Central memory CD8-positive, alpha-beta T cell (primary cell): ENCODE measurements at regions not wholly inside any gene's neighbourhood (a gene's known extent, or its start where the extent isn't known, plus 50 kb on each side); places are given as distances from the start of the nearest gene placed in this dataset.

Source experiments
- ATAC-seq: fragments of 150-1000 bp; cut with Tn5 transposase; replicated peaks from 2 replicates; pipeline ENCODE4 v1.10.0; 2022; ENCODE audit warnings: mild to moderate bottlenecking, moderate FRiP score, moderate number of reproducible peaks; ENCODE audit not compliant: poor library complexity, severe bottlenecking; ENCODE audit errors: extremely low read depth
- DNase-seq, 2 donors: peaks; one replicate each; pipeline ENCODE4 v3.0.0; 2021; ENCODE audit warnings: low spot score in 2 of 2
- H3K27ac Mint-ChIP-seq: one replicate; pipeline ENCODE4 v1.8.0; 2022; ENCODE audit warnings: low read depth, mild to moderate bottlenecking, moderate library complexity, mixed read lengths
- H3K27me3 Mint-ChIP-seq: one replicate; pipeline ENCODE4 v1.8.0; 2022; ENCODE audit warnings: mixed read lengths
- H3K36me3 Mint-ChIP-seq: one replicate; pipeline ENCODE4 v1.8.0; 2022; ENCODE audit warnings: mild to moderate bottlenecking, moderate library complexity, mixed read lengths; ENCODE audit not compliant: insufficient read depth
- H3K4me1 Mint-ChIP-seq: one replicate; pipeline ENCODE4 v1.8.0; 2022; ENCODE audit warnings: mixed read lengths
- H3K4me3 Mint-ChIP-seq: one replicate; pipeline ENCODE4 v1.8.0; 2022; ENCODE audit warnings: mild to moderate bottlenecking, moderate library complexity, mixed read lengths
- H3K9me3 Mint-ChIP-seq: one replicate; pipeline ENCODE4 v1.8.0; 2022; ENCODE audit warnings: mixed read lengths

- no peak overlapping the region for H3K27ac Mint-ChIP-seq
- H3K9me3 Mint-ChIP-seq = no peaks in the 10 kb centered on the region
- H3K27me3 Mint-ChIP-seq = peaks cover 54% of the 10 kb centered on the region
- DNase-seq = no peak
- peaks cover 4% of the 10 kb centered on the region for H3K4me1 Mint-ChIP-seq
- no peak overlapping the region for H3K4me3 Mint-ChIP-seq
- no peak for ATAC-seq
- no peaks in the 10 kb centered on the region for H3K36me3 Mint-ChIP-seq
Observed at GRCh38 chr17:15130426-15130825, 134.7 kb downstream of the PMP22 start.

DNA sequence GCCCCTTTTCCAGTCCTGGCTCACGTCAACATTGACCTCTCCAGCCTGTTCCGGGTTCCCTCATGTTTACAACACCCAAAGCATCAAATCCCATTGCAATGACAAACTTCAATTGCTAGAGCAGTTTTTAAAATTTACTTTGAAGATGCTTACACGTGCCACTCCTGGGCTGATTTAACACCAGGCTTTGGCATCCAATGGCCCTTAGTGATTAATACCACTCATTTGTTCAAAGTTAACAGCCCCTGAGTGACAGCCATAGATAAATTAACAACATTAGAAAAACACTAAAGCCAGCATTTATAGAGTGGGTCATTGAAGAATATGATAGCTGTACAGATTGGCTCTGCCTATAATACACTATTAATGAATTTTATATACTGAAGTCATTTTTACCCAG is 135.1 kb downstream of the PMP22 start:
- H3K27ac Mint-ChIP-seq = no peak overlapping the region
- peaks cover 4% of the 10 kb centered on the region for H3K4me1 Mint-ChIP-seq
- H3K4me3 Mint-ChIP-seq = no peak overlapping the region
- peaks cover 54% of the 10 kb centered on the region for H3K27me3 Mint-ChIP-seq
- H3K9me3 Mint-ChIP-seq = no peaks in the 10 kb centered on the region
- ATAC-seq (no peak), DNase-seq (no peak)
- no peaks in the 10 kb centered on the region for H3K36me3 Mint-ChIP-seq

DNA sequence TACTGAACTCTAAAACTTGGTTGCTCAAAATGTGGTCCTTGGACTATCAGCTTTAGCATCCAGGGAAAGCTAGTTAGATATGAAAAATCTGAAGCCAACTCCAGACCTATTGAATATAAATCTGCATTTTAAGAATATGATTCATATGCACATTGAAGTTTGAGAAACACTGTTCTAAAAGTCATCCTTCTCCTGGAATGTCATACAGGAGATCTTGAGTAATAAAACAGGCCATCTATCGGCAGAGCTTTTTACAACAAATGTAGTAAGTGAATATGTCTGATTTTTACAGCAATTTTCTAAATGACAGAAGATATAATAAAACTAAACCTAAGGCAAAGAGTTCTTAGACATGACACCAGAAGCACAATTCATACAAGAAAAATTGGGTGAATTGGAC is 140.4 kb downstream of the PMP22 start:
- H3K27me3 Mint-ChIP-seq = peaks cover 45% of the 10 kb centered on the region

DNA sequence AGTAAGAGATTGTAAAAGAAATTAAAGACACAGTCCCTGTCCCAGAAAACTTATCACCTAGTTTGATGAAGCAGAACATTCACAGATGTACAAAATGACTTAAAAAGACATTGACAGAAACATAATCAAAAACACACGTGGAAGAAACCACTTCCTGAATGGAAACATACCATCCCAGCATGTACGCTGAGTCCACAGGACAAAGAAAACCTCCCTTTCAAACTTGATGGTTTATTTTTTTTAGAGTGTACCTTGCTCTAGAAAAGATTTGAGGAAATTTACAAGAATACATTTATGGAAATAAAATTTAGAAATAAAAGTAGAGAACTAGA is 140.9 kb downstream of the PMP22 start:
- no peak overlapping the region for H3K27ac Mint-ChIP-seq
- no peaks in the 10 kb centered on the region for H3K9me3 Mint-ChIP-seq
- ATAC-seq (no peak), DNase-seq (no peak)
- H3K4me3 Mint-ChIP-seq = no peak overlapping the region
- no peaks in the 10 kb centered on the region for H3K4me1 Mint-ChIP-seq
- peaks cover 45% of the 10 kb centered on the region for H3K27me3 Mint-ChIP-seq
- no peaks in the 10 kb centered on the region for H3K36me3 Mint-ChIP-seq

More for the DNA sequence above, 140.4 kb downstream of the PMP22 start:
- Mint-ChIP-seq H3K9me3 (no peaks in the 10 kb centered on the region), H3K36me3 (no peaks in the 10 kb centered on the region), H3K27ac (no peak overlapping the region), H3K4me1 (no peaks in the 10 kb centered on the region), H3K4me3 (no peak overlapping the region)
- no peak for ATAC-seq
- no peak for DNase-seq

DNA sequence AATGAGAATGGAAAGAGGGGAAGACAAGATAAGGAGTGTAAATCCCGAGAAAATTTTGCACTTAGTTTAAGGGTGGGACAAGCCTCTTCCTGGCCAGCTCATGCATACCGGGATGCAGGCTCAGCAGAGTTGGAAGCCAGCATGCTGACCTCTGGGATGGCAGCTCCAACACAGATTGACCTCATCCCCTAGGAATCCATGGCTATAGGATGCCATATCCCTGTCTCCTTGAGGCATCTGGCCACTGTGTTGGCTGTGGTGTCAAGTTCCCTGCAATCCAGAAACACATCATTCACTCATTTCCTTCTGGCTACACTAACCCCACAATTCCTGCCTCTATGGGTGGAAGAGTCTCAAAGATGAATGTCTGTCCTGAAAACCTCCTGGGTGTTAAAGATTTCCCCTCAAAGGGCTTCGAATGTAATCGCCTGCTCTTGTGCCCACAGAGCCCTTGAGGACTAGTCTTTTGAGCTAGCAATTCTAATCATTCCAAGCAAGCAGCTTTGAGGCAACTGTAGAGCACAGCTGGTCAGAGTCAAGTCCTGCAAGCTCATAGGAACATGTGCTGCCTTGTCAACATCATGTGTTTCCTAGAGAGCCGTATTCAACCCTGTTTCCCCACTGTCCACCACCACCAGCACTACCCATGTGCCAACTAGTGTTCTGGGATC is 141.4 kb downstream of the PMP22 start:
- DNase-seq (no peak), ATAC-seq (no peak)
- H3K36me3 Mint-ChIP-seq = no peaks in the 10 kb centered on the region
- H3K9me3 Mint-ChIP-seq = no peaks in the 10 kb centered on the region
- no peak overlapping the region for H3K27ac Mint-ChIP-seq
- H3K27me3 Mint-ChIP-seq = peaks cover 50% of the 10 kb centered on the region
- no peak overlapping the region for H3K4me3 Mint-ChIP-seq
- no peaks in the 10 kb centered on the region for H3K4me1 Mint-ChIP-seq

DNA sequence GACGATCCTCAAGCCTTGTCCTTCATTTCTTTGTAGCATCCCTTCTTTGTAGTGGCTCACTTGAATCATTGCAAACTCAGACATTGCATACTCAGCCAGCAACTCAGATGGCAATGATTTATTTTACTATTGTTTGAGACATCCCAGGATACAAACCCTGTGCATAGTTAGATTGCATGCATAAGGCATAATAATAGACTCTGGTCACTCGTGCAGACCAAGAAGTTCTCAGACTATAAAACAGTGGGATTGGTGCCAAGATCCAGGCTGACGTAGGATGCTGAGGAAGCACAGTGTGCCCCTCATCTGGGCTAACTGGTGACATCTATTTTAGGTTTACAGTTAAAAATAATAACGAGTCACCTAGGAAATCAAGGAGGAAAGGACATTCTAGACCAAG is 142.3 kb downstream of the PMP22 start:
- Mint-ChIP-seq H3K27ac (no peak overlapping the region), H3K36me3 (no peaks in the 10 kb centered on the region), H3K27me3 (peaks cover 53% of the 10 kb centered on the region), H3K9me3 (no peaks in the 10 kb centered on the region), H3K4me1 (no peaks in the 10 kb centered on the region), H3K4me3 (no peak overlapping the region)
- DNase-seq (no peak), ATAC-seq (no peak)

DNA sequence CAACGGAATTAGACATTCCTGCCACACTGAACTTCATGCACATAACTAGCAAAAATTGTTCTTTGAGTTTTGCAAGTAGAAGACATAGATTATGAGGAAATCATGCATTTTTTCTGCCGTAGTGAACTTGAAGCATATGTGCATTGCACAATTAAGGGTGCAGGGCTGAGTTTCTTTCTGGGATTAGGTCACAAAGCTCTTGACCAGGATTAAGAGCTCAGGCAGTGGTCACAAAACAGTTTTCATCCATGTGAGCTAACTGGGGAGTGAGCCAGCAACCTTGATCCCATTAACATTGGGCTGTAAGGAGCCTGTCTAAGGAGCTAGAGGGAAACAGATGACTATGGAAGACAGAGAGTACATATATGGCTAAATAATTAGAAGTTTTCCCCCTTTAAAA is 143.7 kb downstream of the PMP22 start:
- no peaks in the 10 kb centered on the region for H3K4me1 Mint-ChIP-seq
- ATAC-seq (no peak), DNase-seq (no peak)
- H3K36me3 Mint-ChIP-seq = no peaks in the 10 kb centered on the region
- peaks cover under 1% of the 10 kb centered on the region for H3K9me3 Mint-ChIP-seq
- H3K27ac Mint-ChIP-seq = no peak overlapping the region
- no peak overlapping the region for H3K4me3 Mint-ChIP-seq
- H3K27me3 Mint-ChIP-seq = peaks cover 60% of the 10 kb centered on the region

- H3K27me3 Mint-ChIP-seq = peaks cover 55% of the 10 kb centered on the region
- H3K9me3 Mint-ChIP-seq = peaks cover 7% of the 10 kb centered on the region
- no peak for ATAC-seq
- no peak overlapping the region for H3K4me3 Mint-ChIP-seq
- H3K4me1 Mint-ChIP-seq = no peaks in the 10 kb centered on the region
- H3K36me3 Mint-ChIP-seq = no peaks in the 10 kb centered on the region
- no peak for DNase-seq
- no peak overlapping the region for H3K27ac Mint-ChIP-seq
Observed at GRCh38 chr17:15119968-15120367, 145.2 kb downstream of the PMP22 start.

- no peak overlapping the region for H3K27ac Mint-ChIP-seq
- H3K4me1 Mint-ChIP-seq = no peaks in the 10 kb centered on the region
- peaks cover 7% of the 10 kb centered on the region for H3K9me3 Mint-ChIP-seq
- no peak for DNase-seq
- no peaks in the 10 kb centered on the region for H3K36me3 Mint-ChIP-seq
- no peak overlapping the region for H3K4me3 Mint-ChIP-seq
- ATAC-seq = no peak
- H3K27me3 Mint-ChIP-seq = peaks cover 35% of the 10 kb centered on the region
Observed at GRCh38 chr17:15117239-15117638, 147.9 kb downstream of the PMP22 start.

DNA sequence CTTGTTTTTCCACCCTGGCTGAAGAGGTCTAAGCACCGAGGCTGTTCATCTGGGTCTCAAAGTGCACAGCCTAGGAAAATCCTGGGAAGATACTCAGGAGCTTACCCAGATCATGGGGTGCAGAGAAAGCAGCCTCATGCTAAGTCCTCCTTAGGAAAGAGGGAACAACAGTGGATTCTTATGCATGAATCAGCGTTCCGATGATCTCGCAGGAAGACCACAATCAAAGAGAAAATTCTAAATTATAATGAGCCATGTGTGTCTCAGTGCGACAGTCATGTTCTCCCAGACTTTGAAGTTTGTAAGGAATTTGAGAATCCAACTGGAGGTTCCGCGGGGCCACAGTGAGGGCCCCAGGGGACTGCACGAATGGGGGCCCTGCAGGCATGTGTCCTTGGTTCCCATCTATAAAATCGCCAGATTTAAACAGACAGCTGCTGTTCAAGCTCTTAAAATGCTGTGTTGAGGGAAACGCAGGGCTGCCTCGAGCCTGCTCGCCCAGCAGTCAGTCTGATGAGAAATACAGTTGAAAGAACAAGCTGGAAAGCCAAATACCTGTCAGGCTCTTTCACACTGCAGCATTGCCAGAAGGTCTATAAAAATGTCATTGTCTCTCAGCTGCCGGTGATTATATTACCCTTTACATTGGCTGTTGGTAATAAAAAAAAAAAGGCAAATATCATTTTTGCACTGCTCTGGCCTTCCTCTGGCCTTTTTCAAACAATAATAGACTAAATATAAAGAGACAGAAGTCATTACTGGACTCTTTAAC is 152.1 kb downstream of the PMP22 start:
- Mint-ChIP-seq H3K4me3 (no peak overlapping the region), H3K9me3 (peaks cover 7% of the 10 kb centered on the region), H3K27me3 (peaks cover 15% of the 10 kb centered on the region), H3K4me1 (no peaks in the 10 kb centered on the region), H3K27ac (no peak overlapping the region), H3K36me3 (no peaks in the 10 kb centered on the region)
- DNase-seq (no peak), ATAC-seq (no peak)

DNA sequence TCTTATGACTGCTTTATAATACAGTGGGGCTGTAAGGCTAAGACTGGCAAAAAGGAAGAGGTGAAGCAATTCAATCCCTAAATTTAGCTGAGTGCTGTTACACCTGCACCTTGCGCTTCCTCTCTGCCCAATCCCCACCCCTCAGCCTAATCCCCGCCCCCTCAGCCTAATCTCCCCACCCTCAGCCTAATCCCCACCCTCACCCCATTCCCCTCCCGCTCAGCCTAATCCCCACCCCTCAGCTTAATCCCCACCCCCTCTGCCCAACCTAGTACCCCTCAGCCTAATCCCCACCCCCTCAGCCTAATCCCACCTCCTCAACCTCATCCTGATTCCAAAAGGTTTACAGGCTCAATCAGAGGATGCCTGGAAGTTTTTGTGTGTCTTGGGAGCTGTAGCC is 155.5 kb downstream of the PMP22 start:
- DNase-seq (no peak), ATAC-seq (no peak)
- no peak overlapping the region for H3K27ac Mint-ChIP-seq
- H3K9me3 Mint-ChIP-seq = no peaks in the 10 kb centered on the region
- peaks cover 2% of the 10 kb centered on the region for H3K36me3 Mint-ChIP-seq
- H3K27me3 Mint-ChIP-seq = no peaks in the 10 kb centered on the region
- H3K4me1 Mint-ChIP-seq = no peaks in the 10 kb centered on the region
- no peak overlapping the region for H3K4me3 Mint-ChIP-seq

DNA sequence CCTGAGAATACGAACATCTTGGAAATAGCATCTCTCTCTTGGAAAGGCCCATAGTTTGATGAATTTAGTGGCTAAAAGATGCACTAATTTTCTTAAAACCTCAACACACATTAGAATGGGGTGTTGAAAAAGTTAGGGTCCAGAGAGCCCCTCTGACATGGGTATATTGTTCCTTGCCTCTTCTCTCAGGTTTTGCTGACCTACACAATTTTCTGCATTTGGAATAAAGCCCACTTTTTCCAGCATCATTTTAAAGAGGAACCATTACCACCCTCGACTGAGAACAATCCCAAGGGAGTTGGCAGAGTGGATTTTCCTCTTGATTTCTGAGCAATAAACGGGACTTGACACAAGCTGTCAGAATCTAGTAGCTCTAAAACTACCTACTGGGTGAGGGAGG is 156.1 kb downstream of the PMP22 start:
- ATAC-seq = no peak
- H3K4me3 Mint-ChIP-seq = no peak overlapping the region
- H3K9me3 Mint-ChIP-seq = no peaks in the 10 kb centered on the region

GRCh38 chr17:15106540-15106939 is 158.6 kb downstream of the PMP22 start:
- Mint-ChIP-seq H3K4me1 (no peaks in the 10 kb centered on the region), H3K4me3 (no peak overlapping the region), H3K27ac (no peak overlapping the region), H3K36me3 (peaks cover 2% of the 10 kb centered on the region), H3K9me3 (no peaks in the 10 kb centered on the region), H3K27me3 (no peaks in the 10 kb centered on the region)
- DNase-seq = no peak
- ATAC-seq = no peak

More for the DNA sequence above, 156.1 kb downstream of the PMP22 start:
- Mint-ChIP-seq H3K4me1 (no peaks in the 10 kb centered on the region), H3K27me3 (no peaks in the 10 kb centered on the region), H3K27ac (no peak overlapping the region), H3K36me3 (peaks cover 2% of the 10 kb centered on the region)
- DNase-seq = no peak
